HG02938 (cell line): ENCODE measurements at regions not wholly inside any gene's neighbourhood (a gene's known extent, or its start where the extent isn't known, plus 50 kb on each side); places are given as distances from the start of the nearest gene placed in this dataset.

ENCODE experiments used
- ATAC-seq: cut with Tn5 transposase; IDR thresholded peaks from one replicate; pipeline ENCODE4 v1.9.1; 2021; ENCODE audit warnings: mild to moderate bottlenecking, moderate library complexity; ENCODE audit not compliant: unreplicated experiment

DNA sequence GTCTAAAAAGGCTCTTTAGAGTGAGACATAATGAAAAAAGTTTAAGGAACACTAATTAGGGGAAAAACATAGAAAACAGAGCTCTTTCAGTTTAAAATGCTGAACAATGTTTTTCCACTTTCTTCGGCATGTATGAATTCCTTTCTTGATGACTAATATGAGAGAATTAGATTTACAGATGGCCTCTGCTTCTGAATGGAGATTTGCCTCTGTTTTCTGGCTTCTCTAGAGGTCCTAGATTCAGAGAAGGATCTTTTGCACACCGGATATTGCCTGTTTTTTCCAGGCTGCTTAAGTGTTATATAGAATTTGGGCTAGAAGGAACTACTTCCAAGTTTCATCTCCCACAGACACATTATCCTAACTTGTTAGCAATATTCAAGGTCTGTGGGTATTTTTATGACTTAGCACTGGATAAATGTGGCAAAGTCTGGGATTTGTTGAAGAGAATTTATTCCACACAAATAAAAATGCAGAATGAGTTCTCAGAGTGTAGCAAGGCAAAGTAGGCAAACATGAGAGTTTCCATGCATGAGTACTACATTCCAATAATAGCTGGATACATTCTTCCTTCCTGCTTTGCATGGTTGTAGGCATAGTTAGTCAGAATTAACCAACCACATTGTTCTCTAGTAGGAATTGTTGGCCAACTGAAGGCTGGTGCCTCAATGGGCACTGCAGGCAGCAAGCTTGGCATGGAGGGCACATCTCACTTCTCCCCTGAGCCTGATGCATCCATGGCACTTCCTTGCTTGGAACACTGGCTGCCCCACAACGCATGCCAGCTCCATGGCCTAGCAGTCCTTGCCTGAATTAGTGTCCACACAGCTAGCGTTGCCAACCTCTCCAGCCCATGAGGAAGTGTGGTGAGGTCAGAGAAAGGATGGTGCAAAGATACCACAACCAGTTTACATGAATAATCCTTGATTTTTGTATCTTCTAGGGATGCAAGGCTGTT is 224.2 kb downstream of the CLIC5 start:
- ATAC-seq, result no peak

DNA sequence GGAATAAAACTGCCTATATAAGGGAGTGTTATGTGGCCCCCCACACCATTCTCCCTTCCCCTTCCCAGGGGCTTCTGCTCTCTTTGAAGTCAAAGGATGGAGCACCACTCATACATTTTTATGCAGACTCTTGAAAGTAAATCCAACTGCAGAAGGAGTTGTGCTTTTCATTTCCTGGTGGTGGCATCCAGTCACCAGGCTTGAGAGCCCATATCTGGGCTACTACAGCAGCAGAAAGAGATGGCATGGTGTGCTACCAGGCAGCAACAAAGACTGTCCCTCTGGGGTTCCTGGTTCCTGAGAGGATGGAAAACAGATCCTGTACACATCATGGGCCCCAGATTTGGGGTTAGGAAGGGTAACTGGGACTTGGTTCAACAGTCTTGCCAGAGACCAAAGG is 226.4 kb downstream of the CLIC5 start:
- ATAC-seq, result no peak

DNA sequence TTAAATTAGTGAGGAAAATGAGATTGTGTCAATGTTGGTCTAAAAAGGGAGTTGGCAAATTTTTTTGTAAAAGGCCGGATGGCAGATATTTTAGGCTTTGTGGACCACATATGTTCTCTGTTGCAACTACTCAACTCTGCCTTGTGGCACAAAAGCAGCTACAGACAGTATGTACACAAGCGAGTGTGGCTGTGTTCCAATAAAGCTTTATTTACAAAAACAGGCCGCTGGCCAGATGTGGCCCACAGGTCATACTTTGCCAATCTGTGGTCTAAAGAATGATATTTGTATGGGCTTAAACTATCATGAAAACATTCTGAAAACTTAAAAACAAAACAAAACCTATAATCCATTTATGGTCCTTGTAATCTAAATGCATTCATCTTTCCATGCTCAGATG is 228.3 kb downstream of the CLIC5 start:
- no peak for ATAC-seq

DNA sequence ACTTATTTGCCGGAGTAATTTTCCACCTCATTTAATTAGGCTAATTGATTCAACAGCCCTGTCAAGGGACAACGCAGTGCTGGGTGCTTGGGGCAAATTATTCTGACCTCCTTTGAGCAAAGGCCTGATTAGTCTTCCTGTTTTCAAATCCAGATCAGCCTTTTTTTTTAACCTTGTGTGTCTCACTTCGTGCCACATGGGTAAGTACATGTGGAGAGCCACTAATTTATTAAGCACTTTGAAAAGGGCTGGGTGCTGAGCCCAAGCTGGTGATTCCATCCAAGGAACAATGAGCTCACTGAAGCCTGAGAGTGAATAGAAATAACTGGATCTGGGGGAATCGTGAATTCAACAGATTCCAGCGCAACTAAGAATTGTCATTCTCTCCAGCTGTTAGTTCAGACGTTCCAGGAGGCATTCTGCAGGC is 229.3 kb downstream of the CLIC5 start:
- no peak for ATAC-seq

DNA sequence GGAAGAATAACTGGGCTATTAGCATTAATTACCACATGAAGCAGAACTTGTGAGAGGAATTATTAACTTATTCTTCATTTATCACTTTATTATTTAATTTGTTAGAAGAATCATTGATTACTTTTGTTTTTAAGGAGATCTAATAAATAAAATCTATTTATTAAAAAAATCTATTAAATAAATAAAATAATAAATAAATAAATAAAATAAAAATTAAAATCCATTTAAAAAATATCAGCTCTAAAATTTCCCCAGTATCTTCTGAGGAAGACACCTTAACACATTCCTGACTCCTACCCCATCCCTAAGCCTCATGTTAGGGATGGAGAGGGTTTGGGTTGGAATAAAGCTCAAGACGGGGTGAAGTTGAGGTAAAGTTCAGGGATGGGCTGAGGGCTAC is 231.4 kb downstream of the CLIC5 start:
- ATAC-seq, result no peak

DNA sequence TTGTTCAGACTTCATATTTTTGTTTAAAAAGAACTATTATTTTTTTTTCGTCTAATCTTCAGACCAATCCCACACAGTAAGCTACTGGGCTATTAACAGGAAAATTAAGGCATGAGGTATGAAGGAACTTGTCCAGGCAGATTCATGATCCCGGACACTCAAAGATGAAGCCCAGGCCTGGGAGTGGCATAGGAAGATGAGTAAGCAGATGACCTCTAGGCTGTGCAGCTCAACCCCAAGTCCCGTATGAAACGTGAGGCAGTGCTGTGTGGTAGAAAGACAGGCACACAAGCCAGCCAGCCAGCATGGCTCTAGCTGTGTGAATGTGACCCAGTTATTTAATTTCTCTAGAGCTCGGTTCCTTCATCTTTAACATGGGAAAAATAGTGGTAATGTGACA is 231.9 kb downstream of the CLIC5 start:
- no peak for ATAC-seq

DNA sequence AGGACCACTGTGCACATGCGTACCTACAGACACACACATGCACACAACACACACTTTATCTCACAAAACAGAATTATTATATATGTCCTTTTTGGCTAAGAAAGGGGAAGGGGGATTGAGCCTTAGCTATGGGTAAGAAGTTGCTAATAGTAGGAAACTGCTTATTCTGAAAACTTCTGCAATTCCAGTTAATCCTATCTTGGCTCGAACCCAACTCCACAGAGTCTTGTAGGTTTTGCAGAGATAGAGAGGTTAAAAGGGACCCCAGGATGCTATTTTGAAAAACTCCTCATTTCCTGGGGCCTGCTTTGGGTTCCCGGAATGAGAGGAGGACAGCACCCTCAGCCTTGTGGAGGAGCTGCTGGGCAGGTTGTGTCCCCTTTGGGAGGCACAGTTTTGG is 233.8 kb downstream of the CLIC5 start:
- ATAC-seq, result no peak

DNA sequence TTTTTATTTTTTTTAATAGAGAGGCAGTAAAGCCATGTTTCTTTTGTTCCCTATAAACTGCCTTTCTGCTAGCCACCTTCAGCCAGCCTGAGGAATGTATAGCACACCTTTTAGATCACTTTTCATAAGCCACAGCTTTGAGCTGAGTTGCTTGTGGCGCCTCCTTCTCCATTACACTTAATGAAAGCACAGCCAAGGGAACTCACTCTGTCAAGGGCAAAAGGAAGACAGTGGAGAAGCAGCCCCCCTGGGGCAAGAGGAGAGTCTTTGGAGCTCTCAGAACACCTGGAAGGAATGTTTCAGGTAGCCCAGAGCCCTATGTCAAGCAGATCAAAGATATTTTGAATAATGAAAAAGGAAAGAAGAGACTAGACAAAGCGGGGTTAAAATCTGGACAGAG is 235.1 kb downstream of the CLIC5 start:
- no peak for ATAC-seq

DNA sequence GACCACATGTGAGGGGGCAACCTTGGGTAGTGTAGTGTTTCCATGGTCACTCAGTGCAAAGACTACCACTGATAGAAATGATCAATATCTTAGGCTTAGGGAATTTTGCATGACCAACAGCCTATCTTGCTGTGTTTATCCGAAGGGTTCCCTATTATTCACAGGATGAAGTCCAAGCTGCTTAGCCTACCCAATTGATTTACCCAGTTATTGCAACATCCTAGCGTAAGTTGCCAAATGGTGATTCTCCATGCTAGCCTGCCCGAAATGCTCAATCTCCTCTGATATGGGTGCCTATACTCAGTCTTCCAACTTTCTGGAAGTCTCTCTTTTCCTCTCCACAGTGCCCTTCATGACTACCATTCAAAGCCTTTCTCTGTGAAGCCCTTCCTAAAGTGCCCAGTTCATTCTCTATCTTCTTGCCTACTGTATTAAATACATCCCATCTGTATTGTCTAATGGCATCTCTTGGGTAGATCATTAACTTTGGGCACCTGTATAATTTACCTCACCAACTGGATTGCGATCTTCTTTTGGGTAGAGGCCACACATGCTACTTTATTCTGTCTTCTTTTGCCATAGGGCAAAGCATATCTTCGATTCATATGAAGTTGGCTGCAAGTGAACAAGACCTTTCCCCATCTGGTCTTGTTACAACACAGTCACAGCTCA is 240.5 kb downstream of the CLIC5 start:
- no peak for ATAC-seq

DNA sequence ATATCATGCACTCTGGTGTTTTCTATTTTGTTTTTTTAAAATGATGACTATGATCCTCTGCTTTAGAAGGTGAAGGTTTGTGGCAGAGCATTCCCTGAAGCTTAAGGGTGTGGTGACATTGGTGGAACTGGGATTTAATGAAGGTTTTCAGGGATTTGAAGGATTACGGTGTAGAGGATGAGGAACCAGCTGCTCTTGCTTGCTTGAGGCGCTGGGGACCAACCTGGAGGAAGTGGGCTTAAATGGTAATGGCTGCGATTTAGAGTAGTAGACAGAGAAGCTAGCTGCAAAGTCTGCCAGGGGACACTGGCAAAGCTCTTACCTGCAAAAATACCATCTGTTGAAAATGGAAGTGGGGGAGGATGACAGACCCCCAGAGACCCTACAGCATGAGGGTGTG is 241.8 kb downstream of the CLIC5 start:
- no peak for ATAC-seq

DNA sequence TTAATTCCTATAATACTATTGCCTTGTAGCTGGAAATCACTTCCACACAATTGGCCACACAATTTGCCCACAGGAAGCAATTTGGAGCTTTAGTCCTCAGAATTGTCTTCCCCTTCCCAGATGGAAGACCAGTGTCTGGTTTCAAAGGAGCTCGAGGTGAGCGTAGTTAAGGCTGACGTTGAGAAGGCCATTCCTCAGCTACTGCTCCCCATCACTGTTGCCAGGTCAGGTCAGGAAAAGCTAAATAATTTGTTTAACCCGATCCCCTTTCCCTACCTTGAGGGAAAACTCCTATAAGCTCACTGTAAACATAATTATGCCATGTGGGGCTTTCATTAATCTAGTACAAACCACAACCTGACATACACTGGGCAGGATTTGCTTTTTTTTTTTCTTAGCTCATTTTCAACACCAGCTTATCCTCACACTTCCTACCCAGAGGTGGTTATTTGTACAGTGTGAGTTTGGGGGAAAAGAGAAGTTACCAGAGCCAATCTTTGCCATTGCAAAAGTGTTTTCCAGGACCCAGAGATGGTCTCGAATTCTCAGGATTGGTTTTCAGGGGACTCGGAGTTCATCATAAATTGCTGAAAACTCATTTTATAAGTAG is 242.7 kb downstream of the CLIC5 start:
- ATAC-seq, result no peak

DNA sequence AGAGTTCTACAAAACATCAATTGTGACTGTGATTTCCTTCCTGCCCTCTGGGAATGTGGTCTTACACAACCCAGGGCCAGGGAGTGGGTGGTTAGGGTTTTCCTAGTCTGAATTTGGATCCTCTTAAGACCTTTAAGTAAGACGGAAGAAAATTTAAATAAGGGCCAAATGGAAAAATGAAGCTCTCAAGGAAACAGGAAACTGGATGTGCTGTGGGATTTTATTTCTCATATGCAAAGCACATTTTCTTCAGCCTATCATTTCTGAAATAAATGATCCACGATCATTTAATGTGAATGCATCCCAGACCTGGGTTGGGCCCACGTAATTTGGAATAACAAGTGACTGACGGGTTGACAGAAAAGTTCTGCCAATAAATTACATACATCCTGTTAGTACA is 243.6 kb downstream of the CLIC5 start:
- ATAC-seq, result no peak

DNA sequence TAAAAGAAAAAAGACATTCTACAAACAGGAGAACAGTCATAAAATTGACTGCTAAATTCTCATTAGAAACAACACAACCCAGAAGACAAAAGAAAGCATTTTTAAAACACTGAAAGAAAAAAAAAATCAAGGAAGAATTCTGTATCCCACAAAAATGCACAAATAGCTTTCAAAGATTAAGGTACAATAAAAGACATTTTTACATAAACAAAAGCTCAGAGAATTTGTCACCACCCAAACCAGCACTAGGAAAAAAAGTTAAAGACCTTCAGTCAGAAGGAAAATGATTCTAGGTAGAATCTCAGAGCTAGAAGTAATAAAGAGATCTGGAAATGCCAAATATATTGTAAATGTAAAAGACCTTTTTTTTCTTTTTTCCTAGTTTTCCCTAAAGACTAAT is 252.4 kb downstream of the CLIC5 start:
- ATAC-seq, result no peak

DNA sequence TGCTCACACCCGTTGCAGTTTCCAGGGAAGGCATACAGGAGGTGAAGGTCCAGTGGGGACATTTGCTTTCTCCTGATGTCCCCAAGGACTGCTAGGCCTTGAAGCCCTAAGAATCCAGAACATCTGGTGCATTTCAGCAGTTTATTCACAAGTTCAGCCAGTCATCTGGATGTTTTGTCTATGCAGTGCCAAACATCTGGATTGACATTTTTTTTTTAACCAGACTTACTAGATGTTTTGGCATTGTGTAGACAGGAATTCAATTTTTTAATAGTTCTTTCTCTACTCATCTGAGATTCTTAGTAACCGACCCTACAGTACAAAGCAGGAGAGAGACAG is 256.2 kb downstream of the CLIC5 start:
- no peak for ATAC-seq

DNA sequence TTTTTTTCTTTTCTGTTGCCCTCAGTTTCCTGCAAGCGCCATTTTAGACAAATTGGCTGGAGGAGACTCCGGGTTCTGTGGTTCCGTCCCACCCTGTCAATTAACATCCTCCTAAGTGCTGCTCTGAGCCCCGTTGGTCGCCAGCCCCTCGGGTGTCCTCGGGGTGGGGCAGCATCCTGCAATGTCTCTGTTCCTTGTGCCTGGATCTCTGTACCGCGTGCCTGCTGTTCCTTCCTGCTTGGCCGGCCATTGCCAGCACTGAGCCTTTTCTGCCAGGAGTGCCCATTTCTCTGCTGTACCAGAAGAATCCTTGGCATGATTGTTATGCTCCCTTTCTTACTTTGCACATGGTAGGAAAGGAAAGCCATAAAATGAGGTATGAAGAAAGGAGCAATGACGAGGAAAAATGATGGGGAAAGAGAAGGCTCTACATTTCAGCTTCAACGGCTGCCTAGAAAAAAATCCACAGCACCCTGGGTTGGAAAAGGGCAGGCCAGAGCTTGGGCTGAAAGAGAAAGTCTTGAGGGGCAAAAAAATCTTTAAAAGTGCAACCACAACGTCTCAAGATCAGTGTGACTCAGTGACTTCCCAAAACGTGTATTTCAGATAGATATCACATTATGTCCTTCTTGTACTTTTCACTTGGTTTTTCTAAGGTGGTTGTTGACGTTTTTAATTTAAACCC is 256.7 kb downstream of the CLIC5 start:
- ATAC-seq, result no peak

DNA sequence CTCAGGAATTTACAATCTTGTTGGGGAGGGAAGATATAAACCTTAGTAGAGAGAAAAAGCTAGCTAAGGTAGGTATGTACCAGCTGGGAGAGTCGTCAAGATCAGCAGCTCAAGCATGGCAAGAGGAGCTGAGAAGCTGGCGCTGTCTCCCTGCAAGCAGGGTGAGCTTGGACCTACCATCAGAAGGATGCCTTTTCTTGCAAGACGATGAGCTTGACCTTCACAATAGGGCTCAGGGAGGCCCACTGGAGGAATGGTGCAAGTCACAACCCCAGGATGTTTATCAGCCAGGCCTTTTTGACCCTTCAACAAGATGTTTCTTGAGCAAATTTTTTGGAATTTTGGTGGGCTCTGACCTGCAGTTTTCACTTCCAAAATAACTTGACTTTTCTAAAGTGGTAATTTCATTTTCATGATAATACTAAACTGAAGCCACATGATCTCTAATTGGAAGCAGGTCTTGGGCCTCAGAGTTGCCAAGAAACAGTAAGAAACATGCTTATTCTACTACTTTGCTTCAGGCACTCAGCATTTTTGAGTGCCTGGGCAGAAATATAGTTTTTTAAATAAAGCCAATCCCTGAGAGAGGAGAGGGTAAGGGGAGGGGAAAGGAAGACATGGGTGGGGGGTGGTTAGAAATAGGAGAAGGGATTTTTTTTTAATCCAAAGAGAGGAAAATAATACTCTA is 258.1 kb downstream of the CLIC5 start:
- no peak for ATAC-seq

DNA sequence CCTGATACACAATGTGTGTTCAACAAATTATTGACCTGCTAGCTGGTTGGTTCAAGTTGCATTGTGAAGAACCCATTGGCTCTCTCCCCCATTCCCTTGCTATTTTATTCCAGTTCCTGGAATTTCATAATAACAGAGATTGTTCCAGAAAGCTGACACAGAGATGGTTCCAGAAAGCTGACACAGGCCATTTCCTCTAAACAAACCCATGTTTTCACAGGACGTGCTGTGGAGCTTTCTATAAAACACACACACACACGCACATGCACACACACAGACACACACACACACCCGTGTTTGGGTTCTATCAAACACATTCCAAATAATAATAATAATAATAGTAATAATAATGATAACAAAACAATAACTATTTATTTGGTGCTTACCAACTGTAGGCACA is 259.1 kb downstream of the CLIC5 start:
- no peak for ATAC-seq

DNA sequence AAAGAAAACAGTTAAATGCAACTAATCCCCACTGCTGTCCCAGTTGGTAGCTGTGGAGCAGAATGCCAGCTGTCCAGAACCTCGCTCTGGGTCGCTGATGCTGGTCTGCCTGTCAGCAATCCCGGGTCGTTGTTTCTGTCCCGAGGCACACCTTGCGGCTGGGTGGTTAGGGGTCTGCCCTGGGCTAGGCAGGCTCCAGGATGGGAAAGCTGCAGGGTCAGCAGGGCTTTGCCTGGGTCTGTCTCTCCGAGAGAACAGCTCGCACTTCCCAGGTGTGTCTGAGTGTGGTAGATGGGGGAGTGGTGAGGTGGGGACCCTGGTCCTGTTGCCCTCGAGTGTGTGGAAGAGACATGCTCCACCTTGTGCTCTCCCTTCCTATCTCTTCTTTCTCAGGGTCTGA is 261.2 kb downstream of the CLIC5 start:
- ATAC-seq, result no peak

DNA sequence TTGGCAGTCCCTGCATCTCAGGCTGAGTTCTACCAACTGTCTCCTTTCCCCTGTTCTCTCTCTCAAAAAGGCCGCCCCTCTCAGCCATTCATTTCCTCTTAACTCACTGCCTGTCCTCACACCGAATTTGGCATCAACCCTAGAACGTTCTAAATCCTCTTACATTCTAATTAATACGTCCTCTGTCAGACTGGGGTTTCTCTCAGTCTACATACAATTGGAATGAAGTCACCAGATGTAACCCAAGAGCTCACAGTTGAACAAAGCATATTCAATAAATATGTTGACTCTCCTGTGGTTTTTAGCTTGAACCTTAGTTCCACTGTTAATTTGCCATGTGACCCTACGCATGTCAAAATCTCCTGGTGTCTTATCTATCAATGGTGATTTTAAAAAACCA is 269.6 kb downstream of the CLIC5 start:
- ATAC-seq, result no peak

DNA sequence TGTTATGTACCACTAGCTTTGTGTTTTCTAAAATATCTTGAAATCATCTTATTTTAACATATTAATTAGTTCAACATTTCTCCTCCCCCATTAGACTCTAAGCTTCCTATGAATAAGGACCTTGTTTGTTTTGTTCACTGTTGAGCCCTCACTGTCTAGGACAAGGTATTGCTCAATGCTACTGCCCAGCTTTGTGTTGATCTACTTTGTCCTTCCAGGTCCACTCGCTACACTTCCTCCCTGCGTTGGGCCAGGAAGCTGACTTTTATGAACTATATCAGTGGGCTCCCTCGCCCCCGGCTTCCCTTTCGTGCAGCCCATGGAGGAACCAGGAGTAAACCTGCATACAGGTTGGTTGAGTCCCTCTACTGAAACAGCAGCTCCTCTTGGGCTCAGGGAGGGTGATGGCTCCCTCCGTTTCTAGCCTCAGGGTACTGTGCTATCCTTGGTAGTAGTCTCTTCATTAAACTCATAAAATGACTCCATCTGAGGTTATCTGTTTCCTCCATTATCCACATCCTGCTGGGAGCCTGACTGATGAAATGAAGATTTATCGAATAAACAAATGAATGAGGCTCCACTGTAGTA is 272.5 kb downstream of the CLIC5 start:
- no peak for ATAC-seq

DNA sequence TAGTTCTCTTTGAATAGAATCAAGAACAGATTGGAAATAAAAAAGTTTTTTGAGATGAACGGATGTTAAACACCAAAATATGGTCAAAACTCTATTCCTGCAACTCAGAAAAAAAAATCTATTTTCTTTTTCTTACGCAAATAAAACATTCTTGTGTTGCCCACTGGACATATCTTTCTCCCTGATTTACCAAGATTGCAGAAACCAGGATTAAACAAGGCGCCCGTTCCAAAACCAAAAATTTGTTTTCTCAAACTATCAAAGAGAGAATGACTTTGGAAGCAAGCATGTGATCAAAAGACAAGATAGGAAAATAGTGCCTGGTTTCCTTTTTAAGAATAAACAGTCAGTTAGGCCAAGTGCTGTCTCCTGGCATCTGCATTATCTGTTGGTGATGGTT is 273.1 kb downstream of the CLIC5 start:
- ATAC-seq, result no peak
